GM12874 (cell line): ENCODE measurements at regions not wholly inside any gene's neighbourhood (a gene's known extent, or its start where the extent isn't known, plus 50 kb on each side); places are given as distances from the start of the nearest gene placed in this dataset.

Experiments
- TF ChIP-seq, protein P1 (sequence below): IDR thresholded peaks from 2 replicates; pipeline ENCODE4 v1.5.1; 2011; ENCODE audit warnings: low read depth, mild to moderate bottlenecking, control low read depth, low read length, moderate library complexity; ENCODE audit not compliant: insufficient read depth

DNA sequence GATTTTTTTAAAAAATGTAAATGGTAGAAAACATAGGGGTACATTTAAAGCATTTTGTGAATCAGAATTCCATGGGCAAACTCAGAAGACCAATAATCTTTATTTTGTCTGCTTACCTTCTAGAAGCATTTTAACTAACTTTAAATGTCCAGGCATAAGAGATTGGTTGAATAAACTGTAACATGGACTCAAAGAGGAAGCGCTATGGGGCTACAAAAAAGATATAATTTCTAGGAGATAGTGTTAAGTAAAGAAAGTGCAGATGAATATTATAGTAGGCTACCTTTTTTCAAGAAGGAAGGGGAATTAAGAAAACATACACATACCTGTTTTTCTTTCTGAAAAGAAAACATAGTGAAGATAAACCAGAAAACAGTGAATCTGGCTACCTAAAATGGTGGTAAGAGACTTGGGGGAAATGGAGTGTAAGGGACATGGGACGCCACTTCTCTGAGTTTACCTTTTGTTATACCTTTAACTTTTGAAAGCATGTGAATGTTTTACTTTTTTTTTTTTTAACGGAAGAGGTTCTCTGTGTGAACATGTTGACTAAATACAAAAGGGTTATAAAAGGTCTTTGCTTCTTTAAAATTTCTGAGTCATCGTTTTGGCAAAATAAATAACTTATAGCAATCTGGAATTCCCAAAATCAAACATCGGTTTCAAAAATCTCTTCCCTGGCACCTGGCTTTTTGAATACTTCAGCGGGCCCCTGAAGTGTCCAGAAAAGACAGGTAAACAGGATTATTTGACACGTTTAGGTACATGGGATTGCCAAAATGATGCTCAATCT is 133.4 kb downstream of the OR2B2 start:
- TF ChIP-seq, protein P1, sequence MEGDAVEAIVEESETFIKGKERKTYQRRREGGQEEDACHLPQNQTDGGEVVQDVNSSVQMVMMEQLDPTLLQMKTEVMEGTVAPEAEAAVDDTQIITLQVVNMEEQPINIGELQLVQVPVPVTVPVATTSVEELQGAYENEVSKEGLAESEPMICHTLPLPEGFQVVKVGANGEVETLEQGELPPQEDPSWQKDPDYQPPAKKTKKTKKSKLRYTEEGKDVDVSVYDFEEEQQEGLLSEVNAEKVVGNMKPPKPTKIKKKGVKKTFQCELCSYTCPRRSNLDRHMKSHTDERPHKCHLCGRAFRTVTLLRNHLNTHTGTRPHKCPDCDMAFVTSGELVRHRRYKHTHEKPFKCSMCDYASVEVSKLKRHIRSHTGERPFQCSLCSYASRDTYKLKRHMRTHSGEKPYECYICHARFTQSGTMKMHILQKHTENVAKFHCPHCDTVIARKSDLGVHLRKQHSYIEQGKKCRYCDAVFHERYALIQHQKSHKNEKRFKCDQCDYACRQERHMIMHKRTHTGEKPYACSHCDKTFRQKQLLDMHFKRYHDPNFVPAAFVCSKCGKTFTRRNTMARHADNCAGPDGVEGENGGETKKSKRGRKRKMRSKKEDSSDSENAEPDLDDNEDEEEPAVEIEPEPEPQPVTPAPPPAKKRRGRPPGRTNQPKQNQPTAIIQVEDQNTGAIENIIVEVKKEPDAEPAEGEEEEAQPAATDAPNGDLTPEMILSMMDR = no peak

GRCh38 chr6:27777614-27778355 is 134.4 kb downstream of the OR2B2 start:
- TF ChIP-seq, protein P1 = no peak

DNA sequence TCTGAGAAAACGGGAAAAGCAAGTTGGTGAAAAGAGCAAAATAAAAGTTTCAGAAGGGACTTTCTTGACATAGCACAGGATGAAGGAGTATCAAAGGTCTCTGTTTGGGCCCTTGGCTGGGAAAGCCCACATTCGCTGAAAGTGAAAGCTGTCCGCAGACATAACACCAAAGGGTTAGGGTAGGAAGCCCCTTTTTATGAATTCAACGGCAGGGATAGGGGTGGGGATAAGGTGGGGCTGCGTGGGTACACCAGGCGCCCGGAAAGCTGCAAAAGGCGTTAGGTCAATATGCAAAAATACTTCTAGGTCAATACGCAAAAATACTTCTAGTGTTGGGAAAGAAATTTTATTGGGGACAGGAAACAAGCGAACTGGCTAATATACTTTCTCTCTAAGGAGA is 135.1 kb downstream of the OR2B2 start:
- TF ChIP-seq, protein P1 = no peak

DNA sequence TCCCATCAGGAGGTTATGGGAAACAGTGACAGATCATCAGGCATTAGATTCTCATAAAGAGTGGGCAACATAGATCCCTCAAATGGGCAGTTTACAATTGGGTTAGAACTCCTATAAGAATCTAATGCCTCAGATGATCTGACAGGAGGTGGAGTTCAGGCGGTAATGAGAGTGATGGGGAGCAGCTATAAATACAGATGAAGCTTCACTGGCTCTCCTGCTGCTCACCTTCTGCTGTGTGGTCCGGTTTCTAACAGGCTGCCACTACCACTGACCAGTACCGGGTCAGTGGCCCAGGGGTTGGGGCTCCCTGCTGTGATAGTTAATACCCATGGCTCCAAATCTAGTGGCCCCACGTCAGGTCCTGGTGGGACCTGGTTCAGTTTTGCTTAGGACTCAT is 135.7 kb downstream of the OR2B2 start:
- TF ChIP-seq, protein P1 = no peak

DNA sequence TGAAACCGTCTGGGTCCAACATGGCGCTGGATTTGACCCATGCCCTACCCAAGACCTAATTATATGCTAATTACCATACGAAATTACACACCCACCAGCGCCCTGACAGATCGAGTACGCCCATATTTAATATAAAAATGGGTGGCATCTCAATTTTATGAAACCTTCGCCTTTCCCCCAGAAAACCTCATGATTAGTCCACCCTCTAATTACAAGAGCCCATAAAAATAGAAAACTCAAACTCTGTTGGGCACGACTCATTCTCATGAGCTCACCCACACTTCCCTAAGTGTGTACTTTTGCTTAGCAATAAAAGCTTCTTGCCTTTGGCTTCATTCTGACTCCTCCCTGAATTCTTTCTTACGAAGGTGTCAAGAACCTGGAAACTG is 136.4 kb downstream of the OR2B2 start:
- TF ChIP-seq, protein P1 = no peak

DNA sequence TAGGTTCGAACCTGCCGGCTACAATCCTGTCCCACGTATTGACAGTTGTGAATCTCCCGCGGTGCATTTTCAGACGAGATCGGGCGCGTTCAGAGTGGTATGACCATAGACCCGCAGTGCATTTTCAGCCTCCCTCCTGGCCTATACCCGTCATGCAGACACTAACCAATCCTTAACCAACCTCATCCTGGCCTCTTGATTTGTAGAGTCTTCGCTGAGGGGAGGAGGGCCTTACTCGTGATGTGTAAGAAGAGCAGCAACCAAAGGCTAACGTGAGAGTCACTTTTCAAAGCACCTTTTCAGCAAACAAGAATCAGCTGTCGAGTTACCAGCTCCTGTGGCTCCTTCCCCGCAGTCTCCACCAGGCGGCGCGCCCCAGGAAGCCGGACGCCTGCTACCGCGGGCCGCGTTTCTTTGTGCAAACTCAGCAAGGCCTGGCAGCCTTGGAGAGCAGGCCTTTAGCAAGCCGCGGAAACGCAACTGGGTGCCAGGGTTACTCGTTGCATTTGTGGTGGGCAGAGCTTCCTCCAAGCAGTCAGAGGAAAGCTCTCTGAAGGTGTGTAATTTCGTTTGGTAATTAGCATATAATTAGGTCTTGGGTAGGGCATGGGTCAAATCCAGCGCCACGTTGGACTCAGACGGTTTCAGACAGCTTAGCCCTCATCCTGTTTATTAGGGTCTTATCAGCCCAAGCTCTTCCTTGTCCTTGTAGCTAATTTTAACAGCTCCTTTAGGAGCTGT is 139.8 kb downstream of the OR2B2 start:
- TF ChIP-seq, protein P1 = peak; percentile 93

DNA sequence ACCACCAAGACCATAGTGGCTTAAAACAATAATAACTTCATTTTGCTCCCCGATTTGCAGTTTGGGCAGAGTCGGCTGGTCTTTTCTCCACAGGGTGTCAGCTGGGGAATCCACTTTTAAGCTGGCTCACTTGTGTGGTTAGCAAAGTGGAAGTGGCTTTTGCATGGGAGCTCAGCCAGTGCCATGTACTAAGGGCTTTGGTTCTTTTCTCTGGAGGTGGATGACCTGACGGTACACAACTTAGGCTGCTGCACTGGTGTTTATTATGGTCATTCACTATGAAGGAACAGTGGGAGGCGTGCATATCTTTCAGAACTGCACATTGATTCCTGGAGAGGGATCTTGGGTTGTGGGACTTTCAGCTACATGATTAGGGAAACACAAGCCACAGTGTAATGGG is 141.0 kb downstream of the OR2B2 start:
- TF ChIP-seq, protein P1 = no peak
